HS-5 (cell line): ENCODE measurements at regions not wholly inside any gene's neighbourhood (a gene's known extent, or its start where the extent isn't known, plus 50 kb on each side); places are given as distances from the start of the nearest gene placed in this dataset.
"Not testable (repeated sequence)": the region's sequence is repeated elsewhere in the genome, so short reads cannot be mapped to it uniquely, and the experiment has no call there.

Experiments
- DNase-seq: peaks from one replicate; pipeline ENCODE4 v3.0.0-alpha.2; 2012; ENCODE audit warnings: low read depth

DNA sequence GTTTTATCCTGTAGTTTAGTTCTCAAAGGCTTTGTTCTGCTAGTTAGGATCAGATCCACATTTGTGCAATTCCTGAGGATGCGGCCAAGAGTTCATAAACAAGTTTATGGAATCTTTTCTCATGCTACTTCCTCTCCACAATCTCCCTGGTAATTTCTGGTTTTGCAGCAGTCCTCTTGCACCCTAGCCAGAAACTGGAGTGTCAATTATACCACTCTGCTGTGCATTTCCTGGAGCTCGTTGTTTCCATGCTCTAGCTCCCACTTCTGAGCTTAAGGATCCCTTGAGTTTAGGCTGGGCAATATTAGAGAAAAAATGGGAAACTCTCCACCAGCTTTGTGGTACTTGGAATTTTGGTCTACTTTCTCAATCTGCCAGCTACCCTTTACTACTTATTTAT, 474.7 kb downstream of the DIRAS2 start:
- DNase-seq, result no peak

DNA sequence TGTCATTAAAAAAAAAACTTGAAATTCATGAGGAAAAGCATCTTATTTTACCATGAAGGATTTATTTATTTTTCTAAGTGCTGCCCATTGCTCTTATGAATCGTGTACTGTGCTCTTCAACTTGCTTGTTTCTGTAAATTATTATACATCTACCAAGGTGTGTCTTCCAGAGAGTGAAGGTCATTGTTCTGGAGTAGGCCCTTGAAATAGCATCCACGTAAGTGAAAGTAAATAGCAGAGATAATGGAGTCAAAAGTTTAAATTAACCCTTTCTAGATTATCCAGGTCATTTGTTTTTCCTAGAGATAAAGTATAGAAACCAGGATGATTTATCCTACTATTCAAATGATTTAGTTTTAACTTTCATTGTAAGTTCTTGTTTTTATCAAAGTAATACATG, 473.1 kb downstream of the DIRAS2 start:
- no peak for DNase-seq

DNA sequence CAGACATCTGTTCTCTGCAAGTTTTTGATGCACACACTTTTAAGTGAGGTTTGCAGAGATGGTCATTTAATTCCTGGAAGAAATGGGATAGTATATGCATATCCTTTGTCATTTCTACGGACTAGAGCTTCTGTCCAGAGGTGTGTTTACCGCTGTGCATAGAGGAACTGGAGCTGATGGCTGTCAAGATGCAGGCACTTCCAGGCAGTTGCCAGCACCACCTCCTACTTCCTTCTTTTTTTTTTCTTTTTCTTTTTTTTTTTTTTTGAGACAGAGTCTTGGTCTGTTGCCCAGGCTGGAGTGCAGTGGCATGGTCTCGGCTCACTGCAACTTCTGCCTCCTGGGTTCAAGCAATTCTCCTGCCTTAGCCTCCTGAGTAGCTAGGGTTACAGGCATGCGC, 468.7 kb downstream of the DIRAS2 start:
- DNase-seq, result not testable (repeated sequence)

DNA sequence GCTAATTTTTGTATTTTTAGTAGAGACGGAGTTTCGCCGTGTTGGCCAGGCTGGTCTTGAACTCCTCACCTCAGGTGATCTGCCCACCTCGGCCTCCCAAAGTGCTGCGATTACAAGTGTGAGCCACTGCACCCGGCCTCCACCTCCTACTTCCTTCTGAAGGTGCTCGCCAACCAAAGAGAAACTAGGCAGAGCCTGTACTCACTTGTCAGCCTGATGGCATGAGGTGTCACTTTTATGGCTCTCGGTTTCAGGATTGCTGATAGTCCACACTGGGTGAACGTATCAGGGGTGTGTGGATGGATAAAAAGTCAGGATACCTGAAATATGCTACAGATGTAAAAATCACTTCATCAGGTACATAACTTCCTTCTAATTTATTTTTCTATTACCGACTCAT, 468.3 kb downstream of the DIRAS2 start:
- not testable (repeated sequence) for DNase-seq

DNA sequence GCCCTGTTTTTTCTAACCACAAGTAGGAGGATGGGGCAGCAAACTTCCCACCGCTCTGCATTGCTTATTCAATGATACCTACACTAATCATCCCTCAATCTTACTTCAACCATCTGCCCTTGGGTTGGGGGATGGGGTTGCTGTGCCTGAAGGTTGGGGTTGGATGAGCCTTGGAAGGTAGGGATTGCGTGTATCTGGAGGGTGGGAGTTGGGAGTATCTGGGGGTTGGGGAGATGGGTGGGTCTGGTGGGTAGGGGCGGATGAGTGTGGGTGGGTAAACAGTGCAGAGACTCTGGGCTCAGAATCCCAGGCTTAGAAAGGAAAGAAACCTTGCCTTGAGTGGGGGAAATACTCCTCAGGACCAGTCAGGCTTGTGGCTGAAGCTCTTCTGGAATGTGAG, 467.4 kb downstream of the DIRAS2 start:
- no peak for DNase-seq

DNA sequence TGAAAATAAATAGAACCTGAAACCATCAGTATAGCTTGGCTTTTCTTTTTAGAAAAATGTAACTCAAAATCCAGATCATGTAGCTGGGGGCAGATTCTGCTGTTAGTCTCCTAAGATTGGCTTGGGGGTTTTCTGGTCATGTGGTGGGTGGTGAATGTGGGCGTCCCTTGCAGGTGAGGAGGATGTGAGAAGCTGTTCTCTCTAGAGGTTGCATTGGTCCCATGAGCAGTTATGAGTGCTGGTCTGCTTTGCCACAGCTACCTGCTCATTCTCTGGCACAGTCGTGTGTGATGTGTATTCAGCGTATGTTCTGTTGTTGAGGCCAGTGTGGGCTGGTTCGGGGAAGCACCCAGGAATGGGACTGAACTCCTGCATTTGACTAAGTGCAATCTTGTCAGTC, 466.8 kb downstream of the DIRAS2 start:
- DNase-seq, result no peak

DNA sequence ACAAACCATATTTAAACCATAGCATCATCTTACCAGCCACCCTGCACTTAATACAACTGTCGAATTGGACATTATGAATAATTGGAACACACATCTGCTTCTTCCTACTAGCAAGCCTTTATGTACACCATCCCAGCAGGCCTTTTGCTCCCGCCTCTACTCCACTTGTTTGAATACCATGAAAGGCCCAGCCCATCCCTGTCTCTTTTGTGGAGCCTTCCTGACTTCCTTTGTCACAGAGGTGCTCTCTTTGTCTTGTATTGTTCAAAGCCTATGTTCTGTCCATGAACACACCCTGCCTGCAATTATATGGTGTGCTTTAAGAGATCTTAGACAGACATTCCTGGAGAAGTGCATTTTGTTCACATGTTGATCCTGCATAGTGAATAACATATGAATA, 465.7 kb downstream of the DIRAS2 start:
- no peak for DNase-seq

DNA sequence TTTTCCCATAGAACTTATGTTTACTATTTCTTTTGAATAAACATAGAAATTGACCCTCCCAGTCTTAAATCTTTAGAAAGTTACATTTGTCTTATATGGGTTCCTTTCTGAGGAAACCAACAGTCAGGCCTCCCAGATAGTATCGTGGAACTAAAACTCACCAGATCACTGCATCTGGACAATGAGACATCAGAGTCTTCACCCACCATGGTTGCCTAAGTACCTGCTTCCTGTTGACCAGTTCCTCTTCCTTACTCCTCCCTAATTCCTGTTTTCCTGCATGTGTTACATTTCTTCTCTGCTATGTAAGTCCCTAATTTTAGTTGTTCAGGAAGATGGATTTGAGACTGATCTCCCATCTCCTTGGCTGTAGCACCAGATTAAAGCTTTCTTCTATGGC, 462.2 kb downstream of the DIRAS2 start:
- DNase-seq, result no peak

DNA sequence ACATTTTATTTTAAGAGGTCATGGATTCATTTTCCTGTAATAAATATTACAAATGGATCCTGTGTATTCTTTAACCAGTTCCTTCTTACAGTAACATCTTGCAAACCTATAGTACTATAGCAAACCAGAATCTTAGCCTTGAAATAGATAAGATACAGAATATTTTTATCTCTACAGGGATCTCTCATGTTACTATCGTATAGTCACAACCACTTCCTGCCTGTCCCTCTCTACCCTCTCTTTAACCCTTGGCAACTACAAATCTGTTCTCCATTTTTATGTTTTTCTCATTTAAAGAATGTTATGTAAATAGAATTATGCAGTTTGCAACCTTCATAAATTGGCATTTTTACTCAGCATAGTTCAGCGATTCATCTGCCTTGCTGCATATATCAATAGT, 454.0 kb downstream of the DIRAS2 start:
- DNase-seq, result no peak

DNA sequence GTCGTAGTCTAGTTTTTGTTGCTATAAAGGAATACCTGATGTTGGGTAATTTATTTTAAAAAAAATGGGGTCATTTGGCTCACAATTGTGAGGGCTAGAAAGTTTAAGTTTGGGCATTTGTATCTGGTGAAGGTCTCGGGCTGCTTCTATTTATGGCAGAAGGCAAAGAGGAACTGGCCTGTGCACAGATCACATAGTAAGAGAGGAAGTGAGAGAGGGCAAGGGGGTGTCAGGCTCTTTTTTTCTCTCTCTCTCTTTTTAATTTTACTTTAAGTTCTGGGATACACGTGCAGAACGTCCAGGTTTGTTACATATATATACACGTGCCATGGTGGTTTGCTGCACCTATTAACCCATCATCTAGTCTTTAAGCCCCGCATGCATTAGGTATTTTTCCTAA, 453.3 kb downstream of the DIRAS2 start:
- DNase-seq, result no peak

DNA sequence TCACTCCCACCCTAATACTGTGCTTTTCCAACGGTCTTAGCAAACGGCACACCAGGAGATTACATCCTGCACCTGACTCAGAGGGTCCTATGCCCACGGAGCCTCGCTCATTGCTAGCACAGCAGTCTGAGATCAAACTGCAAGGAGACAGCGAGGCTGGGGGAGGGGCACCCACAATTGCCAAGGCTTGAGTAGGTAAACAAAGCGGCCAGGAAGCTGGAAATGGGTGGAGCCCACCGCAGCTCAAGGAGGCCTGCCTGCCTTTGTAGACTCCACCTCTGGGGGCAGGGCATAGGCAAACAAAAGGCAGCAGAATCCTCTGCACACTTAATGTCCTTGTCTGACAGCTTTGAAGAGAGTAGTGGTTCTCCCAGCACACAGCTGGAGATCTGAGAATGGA, 450.2 kb downstream of the DIRAS2 start:
- not testable (repeated sequence) for DNase-seq

DNA sequence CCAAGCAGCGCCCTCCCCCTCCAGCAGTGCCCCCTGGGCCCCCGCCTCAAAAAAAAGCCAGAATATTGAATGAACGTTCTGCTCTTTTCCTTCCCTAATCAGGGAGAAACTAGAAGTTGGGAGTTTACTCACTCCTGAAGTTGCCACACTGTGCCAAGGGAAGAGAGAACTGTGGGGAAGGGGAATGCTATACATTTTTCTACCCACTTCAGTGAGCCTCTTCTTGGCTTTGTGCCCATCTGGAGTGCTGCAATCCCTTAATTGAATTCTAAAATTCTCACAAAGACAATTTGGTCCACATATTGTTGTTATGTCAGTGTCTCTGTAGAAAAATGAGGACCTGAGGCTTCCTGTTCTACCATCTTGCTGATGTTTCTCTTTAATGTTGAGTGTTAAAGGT, 443.7 kb downstream of the DIRAS2 start:
- no peak for DNase-seq

DNA sequence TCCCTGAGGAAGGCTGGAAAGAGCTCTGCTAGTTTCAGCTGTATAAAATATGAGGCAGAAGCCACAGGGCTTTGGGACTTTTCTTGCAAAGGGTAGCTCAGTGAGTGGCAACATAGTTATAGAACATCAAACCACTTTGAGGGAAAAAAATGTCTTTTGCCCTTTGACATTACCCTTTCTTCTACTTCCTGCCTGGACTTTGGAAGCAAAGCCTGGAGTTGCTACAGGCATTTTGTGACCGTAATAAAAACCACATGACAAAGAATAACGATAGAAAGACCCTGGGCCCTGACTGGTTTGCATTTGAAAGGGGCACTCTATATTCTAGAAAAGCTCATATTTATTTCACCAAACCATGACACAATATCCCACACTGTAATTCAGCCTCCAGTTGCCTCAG, 440.9 kb downstream of the DIRAS2 start:
- no peak for DNase-seq

DNA sequence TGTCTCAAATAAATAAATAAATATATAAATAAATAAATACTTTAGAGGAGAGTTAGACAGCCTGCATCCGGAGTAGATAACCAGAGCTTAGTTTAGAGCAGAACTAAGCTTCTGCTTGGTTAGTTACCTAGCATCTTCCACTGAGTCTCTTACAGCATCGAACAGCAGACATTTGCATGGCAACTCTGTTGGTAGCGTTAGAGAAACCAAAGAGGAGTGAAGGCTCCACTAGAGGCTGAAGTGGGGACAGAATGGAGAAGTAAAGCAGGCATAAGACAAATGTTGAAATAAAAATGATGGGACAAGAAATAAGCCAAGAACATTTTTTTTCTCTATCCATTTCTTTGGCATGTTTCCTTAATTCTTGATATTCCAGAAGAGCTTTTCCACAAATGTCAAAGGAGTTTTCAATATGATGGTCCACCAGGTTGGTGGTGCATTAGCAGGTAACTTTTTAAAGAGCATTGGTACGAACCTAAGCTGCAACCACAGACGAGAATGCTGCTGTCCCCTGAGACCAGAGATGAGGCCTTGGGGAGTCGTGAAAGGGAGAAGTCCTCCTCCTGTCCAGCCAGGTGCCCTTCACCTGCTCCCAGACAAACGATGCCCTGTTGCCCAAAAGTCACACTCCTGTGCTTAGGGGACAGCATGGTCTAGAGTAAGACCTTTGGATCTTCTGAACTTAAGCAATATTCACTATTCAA, 438.3 kb downstream of the DIRAS2 start:
- DNase-seq, result no peak

DNA sequence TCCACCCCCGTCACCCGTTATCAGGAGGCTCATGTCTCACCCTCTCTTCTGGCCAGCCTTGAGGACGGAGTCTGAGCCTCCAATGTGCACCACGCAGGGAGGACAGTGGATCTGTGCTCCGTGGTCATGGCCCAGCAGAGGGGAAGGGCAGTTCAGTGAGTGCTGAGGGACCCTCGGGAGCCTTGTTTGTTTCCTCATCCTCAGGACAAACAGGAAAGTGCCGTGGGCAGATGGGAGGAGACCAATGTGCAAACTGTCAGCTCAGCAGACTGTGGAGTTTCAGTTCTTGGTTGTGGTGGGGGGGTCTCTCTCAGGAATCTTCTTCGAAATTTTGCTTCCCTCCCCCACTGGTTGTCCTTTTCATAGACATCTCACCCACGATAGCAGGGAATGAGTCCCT, 429.6 kb downstream of the DIRAS2 start:
- DNase-seq, result not testable (repeated sequence)

DNA sequence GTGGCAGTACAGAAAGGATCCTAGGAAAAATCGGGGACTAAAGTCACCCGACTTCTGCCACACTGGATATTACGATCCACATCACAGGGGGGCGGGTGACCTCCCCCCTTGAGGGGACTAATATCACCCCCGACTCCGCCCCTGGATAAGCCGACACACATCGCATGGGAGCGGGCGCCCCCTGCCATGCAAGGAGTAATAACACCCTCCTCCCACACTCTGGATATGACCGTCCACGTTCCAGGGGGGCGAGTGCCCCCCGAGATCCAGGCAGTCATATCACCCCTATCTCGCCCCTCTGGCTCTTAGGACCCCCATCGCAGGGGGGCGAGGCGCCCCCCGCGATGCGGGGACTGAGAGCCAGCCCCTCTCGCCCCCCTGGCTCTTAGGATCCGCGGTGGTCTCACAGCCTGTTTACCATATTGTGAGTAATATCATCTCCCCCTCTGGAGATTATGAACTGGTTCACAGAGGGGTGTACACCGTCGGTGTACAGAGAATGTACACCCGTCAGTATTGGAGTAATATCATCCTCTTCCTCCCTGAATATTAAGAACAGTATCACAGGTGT, 423.0 kb downstream of the DIRAS2 start:
- DNase-seq, result no peak

DNA sequence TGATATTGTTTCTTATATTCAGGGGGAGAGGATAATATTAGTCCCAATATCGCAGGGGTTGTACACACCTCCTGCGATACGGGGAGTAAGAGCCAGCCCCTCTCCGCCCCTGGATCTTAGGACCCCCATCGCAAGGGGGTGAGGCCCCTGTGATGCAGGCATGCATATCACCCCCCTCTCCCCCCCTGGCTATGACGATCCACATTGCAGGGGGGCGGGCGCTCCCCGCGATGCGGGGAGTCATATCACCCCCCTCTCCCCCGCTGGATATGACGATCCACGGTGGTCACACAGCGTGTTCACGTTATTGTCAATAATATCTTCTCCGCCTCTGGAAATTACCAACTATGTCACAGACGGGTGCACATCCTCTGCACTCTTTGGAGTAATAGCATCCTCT, 420.7 kb downstream of the DIRAS2 start:
- not testable (repeated sequence) for DNase-seq

DNA sequence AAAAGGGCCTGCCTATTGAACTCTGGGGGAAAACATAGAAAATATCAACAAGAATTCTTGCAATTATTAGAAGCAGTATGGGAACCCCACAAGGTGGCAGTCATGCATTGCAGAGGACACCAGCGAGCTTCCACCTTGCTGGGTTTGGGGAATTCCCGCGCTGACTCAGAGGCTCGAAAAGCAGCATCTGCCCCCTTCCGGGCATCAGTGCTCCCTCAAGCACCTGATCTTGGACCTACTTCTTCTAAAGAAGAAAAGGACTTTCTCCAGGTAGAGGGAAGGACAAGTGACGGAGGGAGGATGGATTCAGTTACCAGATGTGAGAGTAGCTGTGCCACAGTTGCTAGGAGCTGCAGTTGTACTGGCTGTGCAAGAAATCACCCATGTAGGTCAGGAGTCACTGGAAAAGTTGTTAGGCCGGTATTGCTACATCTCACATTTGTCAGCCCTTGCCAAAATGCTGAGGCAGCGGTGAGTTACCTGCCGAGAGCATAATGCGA, 415.7 kb downstream of the DIRAS2 start:
- peak; percentile 18 for DNase-seq

DNA sequence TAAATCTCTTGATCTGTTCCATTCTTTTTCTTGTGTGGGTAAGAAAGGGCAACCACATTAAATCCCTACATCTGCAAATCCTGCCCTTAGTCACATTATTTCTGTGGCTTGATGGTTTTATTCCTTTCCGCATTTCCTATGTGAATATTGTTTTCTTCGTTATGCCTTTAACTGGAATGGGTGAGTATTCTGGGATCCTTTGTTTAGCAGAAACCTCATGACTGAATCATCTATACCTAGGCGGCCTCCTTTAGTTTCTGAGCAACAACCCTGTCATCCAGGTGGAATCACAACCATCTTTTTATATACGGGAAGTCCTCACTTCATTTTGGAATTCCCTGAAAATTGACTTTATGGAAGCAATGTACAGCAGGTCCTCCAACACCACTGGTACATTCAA, 409.5 kb downstream of the DIRAS2 start:
- not testable (repeated sequence) for DNase-seq

DNA sequence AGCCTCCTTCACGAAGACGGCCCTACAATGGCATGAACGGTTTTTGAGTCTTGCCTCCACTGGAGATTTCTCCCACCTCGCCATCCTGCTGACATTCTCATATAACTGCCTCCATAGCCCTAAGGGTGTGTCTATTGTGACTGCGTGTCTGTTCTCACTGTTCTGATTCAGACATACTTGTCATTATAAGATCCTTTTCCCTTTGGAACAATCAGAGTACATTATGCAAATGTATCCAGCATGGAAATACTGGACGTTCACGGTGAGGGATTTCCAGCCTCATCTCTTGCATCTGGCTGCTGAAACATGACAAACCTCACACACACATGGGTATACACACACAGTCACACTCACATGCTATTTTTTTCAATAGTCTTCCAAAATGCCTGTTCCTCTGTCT, 402.1 kb downstream of the DIRAS2 start:
- DNase-seq, result no peak

DNA sequence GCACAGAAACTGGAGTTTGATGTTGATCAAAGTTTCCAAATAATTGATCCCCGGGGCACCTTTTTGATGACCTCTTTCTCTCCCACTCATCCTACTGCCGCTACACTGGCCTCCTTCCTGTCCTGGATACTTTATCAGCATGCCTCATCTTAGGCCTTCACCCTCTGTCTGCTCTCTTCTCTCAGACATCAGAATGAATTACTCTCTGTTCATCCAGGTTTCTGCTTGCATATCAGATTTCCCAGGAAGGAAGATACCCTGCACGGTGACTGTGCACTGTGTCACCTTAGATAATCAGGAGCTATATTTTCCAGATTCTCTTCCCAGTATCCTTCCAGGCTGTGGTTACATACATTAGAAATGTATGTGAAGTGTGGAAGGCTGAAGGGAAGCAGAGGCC, 397.0 kb downstream of the DIRAS2 start:
- DNase-seq, result no peak

DNA sequence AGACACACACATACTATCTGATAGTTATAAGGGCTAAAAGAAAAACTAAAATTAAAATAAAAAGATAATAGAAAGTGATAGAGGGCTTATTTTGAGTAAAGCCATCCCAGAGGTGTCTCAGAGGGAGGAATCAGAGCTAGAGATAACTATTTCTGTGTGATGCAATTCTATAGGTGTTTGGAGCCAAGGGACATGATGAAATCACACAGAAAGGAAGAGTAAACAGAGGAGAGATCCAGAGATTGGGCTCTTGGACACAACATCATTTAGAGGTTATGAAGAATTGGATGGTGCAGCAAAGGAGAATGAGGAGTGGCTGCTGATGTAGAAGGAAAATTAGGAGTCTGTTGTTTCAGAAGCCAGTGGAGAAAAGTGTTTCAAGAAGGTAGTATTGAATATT, 393.5 kb downstream of the DIRAS2 start:
- DNase-seq, result no peak

DNA sequence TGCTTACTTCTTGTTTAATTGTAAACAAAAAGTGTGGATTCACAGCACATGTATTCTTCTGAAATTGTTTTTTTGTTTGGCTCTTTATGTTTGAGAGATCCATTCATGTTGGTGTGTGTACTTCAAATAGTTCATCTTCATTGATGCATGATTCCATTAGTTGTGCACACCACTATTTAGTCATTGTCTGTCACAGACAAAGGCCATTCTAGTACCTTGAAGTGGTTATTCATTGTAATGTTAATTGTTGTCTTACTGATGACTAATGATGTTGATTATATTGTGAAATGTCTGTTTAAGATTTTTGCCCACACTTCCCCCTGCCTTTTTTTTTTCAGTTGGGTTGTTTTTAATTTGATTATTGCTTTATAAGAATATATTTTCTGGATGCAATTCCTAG, 391.3 kb downstream of the DIRAS2 start:
- DNase-seq, result no peak

DNA sequence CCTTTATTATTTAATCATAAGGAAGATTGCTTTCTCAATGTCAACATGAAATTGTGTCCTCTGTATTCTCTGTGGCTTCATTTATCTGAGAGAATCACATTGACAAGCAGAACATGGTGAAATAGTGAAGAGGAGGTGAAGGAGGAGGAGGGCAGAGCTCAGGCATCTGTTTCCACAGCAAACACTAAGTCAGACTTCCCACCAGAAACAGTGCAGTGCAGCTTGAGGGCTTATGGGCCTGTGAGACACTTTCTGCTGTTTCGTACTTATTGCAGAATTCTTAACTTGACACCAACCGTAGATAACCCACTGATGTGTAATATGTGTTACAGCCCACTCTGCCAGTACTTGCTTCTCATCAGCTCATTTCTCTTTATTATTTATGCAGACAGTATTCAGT, 386.3 kb downstream of the DIRAS2 start:
- DNase-seq, result no peak
